CD4-positive, alpha-beta T cell treated with Interleukin-15 for 1 hour (primary cell): ENCODE measurements at regions not wholly inside any gene's neighbourhood (a gene's known extent, or its start where the extent isn't known, plus 50 kb on each side); places are given as distances from the start of the nearest gene placed in this dataset.
"Not testable (repeated sequence)": the region's sequence is repeated elsewhere in the genome, so short reads cannot be mapped to it uniquely, and the experiment has no call there.

Source experiments
- DNase-seq: peaks from one replicate; pipeline ENCODE4 v3.0.0-alpha.2; 2020

DNA sequence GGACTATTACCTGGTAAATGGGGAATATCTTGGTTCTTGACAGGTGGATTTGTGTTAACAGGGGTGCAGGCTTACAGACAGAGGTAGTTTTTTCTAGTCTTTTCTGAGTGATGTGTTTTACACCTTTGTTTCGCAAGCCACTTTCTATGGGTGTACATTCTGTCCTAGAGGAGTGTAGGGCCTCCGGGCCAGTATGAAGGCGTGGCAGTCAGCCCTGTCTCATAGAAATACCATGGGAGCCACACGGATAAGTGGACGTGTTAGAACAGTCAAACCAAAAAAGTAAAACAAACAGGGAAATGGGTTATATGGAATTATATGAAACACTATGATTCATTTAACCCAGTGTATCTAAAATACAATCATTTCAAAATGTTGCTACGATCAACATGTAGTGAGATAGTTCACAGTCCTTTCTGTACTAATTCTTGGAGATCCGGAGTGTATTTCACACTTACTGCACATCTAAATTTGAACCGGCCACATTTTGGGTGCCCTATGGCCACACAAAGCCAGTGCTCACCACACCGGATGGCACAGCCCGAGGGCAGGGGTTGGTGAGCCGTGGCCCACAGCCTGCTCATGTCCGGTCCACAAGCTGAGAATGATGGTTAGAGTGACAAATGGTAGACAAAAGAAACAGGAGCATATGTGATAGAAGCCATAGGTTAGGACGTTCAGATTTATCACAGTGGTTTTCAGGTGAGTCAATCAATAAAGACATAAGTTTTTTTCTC lies 80.1 kb upstream of the IRX4 start:
- no peak for DNase-seq

DNA sequence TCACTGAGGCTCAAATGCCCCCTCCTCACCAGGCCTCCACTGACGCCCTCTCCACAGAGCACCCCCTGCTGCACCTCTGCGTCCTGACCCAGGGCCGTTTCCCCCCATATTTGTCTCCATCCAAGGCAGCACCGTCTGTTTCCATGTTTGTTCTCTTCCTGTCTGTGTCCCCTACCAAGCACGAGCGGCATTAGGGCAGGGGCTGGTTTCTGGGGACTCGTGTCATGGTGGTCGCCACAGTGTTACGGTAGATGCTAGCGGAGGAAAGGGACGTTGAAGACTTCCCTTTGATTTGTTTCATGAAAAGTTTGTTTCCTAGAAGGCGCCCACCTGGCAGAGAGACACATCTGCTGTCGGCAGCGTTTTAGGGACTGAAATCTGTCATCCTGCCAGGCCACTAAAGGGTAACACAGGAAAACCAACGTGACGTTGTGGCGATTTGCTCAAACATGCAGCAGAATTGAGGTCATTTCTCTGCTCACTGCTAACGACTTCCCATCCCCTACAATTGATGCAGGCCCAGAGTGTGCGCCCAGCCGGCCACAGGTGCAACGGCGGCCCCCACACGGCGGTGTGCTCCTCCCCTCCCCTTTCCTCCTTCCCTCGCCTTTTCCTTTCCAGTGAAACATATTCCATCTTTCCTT lies 79.3 kb upstream of the IRX4 start:
- DNase-seq = no peak

DNA sequence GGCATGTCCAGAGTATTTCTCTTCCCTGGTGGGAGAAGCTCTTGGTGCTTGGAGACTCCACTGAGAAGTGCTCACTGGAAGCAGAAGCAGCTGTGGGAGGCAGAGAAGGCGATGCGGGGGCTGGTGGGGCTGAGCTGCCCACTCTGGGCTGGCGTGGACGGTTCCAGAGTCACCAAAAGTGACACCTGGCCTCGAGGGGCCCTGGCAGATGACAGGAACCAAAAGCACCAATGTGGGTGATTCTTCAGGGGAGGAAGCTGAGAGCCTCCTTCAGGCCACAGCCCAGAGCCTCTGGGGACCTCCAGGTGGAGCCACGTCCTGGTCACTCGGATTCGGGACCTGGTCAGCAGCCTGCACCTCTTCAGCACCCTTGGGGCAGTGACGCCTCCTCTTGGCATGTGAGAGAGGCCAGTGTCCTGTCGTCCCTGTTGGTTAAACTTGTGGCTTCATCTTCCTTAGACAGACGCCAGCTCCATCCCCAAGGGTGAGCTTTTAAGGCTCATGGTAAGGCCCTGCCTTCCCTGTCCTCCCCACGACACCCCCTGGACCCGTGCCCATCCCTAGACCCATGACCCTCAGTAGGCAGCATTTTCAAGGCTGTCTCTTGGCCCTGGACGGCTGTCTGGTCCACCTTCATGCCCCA lies 78.7 kb upstream of the IRX4 start:
- no peak for DNase-seq

DNA sequence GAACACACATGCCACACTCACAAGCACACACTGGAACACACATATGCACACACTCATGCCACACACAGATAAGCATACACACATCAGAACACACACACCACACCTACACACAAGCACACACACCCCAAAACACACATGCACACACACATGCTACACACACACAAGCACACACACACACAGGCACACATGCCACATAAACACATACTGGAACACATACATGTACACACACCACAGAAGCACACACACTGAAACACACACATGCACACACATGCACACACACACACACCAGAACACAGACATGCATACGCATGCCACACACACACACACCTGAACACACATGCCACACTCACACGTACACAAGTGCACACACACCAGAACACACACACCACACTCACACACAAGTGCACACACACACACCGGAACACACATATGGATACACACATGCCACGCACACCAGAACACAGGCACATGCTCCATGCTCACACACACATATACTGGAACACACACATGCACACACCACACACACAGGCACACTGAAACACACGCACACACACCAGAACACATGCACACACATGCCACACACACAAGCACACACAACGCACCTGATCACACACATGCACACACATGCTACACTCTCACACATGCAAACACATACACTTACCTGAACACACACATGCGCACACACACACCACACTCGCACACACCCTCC lies 78.0 kb upstream of the IRX4 start:
- no peak for DNase-seq

DNA sequence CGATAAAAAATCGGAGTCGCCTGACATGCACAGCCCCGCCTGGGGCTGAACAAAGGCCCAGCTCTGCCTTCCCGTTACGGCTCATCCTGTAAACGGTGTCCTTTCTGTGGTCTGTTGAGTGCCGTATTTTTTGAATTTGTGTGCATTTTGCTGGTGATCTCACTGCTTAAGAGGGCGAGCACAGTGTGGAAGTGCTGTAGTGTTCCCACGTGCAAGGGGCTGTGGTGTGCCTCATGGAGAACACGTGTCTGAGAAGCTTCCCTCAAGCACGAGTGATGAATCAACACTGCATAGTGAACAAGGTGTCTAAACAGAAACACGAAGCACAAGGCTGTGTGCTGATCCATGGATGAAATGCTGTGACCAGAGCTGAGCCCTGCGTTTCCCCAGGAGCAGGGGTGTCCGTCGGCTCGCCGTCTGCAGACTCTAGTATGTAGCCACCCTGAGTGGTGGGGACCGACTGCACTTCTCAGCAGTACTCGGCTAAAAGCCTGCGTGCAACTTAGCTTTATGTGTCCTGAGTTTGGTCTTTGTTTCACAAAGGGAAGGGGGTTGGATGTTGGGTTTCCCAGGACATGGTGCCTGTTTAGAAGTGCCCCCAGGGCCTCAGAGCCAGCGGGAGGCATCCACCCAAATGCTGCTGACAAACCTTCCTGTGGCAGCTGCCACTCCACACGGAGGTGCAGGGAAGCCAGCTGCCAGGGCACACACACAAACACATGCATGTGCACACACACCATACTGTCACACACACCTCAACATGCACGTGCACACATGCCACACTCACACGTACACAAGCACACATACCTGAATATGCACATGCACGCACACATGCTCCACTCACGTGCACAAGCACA lies 77.2 kb upstream of the IRX4 start:
- DNase-seq = no peak

DNA sequence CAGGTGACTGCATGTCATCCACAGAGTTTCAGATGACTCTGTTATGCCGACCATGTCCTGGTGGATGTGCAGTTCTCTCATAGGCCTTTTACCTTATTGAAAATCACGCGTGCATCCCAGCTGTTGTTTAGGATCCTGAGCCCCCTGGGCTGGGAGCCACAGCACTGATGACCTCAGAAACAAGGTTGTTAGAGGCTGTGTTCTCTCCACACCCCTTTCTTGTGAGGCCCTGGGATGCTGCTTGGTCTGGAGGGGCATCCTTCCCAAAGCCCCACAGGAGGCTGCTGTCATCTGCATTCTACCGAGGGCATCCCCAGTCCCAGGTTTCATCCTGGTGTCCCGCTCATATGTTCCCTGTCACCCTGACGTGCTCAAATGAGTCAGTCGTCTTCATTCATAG lies 76.5 kb upstream of the IRX4 start:
- DNase-seq = no peak

DNA sequence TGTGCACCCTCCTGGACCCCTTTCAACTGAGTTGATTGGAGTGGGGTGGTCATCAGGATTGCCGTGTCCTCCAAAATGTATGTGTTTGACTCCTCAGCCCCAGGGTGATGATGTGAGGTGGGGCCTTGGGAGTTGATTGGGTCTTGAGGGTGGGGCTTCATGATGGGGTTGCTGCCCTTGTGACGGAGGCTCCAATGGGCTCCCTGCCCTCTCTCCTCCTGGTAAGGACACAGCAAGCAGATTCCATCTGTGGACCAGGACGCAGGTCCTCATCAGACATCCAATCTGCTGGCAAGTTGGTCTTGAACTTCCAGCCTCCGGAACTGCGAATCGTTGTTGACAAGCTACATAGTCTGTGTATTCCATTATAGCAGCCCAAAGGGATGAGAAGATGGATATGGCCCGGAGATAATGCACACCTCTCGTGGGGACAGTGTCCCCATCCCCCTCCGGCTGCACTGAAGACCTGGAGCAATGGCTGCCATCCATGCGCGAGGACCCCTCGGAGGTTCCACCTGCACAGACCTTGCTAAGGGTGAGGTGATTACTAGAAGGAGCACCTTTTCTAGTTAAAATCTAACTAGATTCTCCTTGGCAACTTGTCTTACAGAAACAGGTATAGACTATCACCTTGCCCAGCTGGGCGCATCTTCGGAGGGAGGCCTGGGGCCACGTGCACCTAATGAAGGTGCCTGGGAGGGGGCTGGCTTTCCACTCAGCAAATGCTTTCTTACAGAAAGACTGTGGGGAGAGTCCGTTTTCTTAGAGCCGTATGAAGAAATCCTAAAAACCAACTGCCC lies 75.7 kb upstream of the IRX4 start:
- DNase-seq = no peak

DNA sequence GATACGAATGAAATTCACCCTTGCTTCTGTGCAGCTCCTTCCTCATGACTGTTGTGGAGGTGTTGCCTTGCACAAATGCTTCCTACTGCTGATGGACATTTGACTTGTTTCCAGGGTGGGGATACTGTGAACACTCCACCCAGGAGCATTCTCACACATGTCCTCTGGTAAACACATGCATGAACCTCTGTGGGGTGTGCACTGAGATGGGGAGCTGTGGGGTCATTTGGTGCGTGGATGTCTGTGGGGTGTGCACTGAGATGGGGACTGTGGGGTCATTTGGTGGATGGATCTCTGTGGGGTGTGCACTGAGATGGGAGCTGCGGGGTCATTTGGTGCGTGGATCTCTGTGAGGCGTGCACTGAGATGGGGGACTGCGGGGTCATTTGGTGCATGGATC lies 72.9 kb upstream of the IRX4 start:
- DNase-seq = no peak

DNA sequence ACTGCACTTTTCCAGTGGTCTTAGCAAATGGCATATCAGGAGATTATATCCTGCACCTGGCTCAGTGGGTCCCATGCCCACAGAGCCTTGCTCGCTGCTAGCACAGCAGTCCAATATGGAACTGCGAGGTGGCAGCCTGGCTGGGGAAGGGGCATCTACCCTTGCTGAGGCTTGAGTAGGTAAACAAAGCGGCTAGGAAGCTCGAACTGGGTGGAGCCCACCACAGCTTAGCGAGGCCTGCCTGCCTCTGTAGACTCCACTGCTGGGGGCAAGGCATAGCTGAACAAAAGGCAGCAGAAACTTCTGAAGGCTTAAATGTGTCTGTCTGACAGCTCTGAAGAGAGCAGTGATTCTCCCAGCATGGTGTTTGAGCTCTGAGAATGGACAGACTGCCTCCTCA lies 71.0 kb upstream of the IRX4 start:
- not testable (repeated sequence) for DNase-seq

DNA sequence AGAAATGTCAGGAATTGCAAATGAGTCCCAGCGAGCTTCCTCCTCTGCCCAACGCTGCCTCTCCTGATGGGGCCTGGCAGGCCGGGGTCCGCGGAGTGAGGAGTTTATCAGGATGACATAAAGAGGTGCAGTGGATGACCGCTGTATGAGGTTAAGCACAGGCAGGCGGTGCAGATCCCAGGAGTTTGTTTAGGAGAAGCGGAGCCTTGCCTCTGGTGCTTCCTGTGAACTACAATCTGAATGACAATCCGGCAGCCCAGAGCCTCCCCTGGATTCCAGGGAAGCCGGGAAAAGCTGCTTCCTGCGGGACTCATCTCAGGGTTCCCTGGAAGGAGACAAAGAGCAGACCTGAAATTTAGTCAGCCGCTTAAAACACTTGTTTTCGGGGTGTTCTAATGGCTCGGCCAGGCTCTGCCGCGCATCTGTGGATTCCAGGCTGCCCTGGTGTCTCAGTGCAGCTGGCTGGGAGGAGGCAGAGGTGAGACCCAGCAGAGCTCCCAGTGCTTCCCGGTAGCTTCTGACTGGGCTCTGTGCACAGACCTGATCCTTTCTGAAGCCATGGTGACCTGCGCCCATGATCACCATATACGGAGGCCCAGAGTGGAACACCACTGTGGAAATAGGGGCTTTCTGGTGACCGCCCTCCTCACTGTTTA lies 69.8 kb upstream of the IRX4 start:
- DNase-seq = no peak

DNA sequence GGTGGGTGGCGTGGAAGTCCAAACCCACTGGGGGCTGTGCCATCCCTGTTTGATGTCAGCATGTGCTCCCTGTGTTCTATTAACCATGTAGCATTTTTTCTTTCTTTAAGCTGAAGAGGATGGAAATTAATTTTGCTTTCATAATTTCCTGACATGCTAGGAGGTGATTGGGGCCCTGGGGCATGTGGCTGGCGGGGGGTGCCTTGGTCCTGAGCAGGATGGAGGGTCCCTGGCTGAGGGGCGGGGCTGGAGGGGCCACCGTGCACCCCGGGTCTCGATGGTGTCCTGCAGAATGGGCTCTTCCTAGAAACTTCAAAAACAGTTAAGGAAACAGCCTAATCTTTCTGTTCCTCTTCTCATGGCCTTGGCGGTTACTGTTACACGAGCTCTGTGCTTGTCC lies 69.3 kb upstream of the IRX4 start:
- DNase-seq = no peak

DNA sequence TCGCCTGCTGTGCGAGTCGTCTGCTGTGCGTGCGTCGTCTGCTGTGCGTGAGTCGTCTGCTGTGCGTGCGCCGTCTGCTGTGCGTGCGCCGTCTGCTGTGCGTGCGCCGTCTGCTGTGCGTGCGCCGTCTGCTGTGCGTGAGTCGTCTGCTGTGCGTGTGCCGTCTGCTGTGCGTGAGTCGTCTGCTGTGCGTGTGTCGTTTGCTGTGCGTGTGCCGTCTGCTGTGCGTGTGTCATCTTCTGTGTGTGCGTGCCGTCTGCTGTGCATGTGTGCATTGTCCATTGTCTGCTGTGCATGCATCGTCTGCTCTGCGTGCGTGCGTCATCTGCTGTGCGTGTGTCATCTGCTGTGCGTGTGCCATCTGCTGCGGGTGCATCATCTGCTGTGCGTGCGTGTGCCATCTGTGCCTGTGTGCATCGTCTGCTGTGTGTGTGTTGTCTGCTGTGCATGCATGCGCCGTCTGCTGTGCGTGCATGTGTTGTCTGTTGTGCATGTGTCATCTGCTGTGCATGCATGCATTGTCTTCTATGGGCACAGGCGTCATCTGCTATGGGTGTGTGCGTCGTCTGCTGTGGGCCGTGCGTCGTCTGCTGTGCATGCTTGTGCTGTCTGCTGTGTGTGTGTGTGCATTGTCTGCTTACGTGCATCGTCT lies 68.6 kb upstream of the IRX4 start:
- no peak for DNase-seq

DNA sequence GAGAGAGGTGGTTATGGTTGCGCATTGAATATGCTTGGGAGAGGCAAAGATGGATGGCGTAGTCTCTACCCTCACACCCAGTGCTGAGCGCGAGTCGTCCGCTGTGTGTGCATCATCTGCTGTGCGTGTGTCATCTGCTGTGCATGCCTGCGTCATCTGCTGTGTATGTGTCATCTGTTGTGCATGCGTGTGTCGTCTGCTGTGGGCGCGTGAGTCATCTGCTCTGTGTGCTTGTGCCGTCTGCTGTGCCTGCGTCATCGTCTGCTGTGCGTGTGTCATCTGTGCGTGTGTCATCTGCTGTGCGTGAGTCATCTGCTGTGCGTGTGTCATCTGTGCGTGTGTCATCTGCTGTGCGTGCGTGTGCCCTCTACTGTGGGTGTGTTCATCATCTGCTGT lies 68.0 kb upstream of the IRX4 start:
- no peak for DNase-seq

DNA sequence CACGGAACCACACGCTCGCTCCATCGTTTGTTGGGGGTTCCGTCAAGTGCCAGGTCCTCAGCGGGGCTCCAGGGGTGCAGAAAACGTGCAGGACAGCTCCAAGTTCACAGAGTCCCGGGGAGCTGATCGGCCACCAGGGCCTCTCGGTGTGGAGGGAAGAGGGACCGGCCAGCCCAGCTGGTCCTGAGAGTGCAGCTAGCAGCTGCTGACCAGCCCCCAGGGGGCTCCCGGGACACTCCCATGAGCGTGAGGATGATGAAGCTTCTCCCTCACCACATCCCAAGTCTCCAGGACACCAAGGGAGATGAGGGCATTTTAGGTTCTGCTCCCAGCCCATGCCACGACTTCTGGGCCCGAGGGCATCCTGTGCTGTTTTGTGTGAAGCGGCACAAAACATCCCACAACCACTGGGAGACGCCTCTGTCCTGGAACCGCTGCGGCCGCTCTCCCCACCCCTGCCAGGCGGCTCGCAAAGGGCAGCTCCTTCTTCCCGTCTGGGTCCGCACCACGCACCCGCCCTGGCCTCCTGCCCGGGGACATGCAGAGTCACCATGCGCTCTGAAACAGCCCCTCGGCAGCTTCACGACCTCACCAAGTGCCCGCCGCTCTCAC lies 67.5 kb upstream of the IRX4 start:
- DNase-seq = no peak

DNA sequence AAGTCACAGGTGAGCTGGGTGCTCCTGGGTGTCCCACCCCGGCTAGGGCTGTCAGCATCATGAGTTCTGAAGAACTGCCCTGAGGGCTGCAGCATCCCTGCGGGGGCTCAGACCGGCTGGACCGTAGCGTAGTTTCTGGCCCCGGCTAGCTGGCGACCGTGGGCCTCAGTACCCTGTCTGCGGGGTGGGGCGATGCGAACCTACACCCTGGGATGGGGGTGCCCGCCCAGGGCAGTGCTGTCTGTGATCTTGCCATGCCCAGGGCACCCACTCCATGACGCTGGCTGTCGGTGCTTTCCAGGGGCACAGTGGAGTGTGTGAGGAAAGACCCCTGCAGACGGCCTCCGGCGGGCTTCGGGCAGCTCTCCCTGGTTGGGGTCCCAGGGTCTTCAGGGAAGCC lies 66.5 kb upstream of the IRX4 start:
- DNase-seq = no peak

DNA sequence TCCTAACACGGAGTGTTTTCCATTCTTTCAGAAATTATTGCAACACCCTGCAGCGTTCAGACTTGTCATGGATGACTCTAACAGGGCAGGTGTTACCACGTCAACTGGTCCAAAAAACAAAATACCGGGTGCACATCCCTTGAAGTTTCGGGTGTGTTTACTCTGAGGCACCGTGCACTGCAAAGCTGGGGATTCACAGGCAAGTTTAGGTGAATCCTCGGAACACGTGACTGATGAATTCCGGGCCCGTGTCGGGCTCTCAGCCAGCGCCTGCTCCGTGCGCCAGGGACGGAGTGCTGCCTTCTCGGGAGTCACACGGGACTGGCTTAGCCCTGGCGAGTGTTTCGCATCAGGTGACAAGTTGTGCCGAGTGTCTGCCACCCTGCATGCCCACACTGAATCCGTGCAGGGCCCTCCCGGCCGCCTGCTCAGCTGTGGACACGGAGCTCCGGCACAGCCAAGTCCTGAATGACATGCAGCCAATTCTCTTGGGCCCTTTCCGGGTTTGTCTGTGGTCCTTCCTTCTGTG lies 66.0 kb upstream of the IRX4 start:
- DNase-seq = no peak

DNA sequence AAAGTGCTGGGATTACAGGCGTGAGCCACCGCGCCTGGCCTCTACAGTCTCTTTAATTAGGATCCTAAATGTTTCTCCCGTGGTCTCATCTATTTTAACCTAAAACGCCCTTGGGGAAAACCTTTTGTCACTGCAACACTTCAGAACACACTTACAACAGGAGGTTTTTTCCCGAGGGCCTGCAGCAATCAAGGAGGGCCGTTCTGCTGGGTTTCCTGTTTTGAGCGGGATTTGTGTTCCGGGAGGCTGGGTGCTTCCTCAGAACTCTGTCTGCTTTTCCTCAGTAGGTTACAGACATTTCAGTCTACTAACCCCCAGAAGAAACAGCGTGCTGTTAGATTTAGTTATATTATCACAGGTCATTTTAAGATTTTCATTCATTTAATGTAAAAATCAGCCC lies 65.4 kb upstream of the IRX4 start:
- DNase-seq = no peak

DNA sequence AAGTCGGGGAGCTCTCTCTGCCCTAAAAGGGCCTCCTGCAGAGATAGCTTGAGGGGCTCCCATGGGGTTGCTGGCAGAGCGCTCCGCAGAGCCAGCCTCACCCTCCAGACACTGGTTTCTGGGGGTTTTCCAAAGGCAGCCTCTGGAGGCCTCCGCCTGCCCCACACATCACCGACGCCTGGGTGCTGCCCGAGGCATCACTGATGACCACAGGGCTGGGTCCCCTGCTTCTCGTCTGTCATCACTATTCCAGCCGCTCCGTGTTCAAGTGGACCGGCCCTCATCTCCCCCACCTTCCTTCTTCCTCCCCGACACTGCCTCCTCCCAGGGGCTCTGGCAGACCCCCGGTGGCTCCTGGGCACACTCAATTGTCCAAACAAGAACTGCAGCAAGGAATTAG lies 64.1 kb upstream of the IRX4 start:
- DNase-seq = no peak

DNA sequence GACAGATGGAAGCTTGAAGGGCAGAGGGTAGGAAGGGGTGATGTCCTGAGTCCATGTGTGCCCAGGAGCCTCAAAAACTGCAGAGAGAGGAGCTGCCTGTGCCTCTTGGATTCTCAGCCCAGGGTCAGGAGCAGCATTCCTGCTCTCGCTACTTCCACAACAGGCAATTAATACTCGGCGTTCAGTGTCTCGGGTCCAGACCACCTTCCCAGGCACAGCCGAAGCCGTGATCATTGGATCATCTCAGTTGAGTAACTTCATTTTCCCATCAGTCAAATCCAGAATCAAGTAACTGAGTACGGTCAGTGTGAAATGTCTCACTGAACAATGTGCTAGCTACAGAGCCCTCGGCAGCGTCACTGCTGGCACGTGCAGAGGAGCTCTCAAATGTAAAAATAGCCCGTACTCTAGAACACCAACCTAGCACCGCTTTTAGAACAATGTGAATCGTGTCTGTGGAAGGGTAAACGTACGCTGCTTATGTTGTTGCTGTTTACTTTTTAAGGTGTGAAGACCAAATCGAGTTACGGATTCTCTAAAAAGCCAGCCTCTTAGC lies 63.5 kb upstream of the IRX4 start:
- no peak for DNase-seq

DNA sequence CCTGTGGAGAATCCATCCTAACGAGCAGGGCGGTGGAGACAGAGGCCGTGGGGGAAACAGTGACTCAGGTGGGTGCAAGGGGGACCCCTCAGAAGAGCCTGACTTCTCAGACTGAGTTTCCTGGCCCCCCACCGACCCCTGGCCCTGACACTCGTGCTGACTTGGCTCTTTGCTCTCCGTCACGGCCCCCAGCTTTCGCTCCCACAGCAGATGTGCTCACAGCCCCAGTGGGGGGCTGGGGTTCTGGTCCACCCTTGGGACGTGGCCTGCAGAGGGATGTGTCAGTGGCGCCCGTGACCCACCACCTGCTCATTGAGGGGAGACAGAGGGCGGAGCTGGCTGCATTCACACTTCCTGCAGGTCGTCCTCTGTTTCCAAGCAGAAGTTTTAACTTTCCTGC lies 62.9 kb upstream of the IRX4 start:
- no peak for DNase-seq
